ENCODE measurements at regions not wholly inside any gene's neighbourhood (a gene's known extent, or its start where the extent isn't known, plus 50 kb on each side); places are given as distances from the start of the nearest gene placed in this dataset.

DNA sequence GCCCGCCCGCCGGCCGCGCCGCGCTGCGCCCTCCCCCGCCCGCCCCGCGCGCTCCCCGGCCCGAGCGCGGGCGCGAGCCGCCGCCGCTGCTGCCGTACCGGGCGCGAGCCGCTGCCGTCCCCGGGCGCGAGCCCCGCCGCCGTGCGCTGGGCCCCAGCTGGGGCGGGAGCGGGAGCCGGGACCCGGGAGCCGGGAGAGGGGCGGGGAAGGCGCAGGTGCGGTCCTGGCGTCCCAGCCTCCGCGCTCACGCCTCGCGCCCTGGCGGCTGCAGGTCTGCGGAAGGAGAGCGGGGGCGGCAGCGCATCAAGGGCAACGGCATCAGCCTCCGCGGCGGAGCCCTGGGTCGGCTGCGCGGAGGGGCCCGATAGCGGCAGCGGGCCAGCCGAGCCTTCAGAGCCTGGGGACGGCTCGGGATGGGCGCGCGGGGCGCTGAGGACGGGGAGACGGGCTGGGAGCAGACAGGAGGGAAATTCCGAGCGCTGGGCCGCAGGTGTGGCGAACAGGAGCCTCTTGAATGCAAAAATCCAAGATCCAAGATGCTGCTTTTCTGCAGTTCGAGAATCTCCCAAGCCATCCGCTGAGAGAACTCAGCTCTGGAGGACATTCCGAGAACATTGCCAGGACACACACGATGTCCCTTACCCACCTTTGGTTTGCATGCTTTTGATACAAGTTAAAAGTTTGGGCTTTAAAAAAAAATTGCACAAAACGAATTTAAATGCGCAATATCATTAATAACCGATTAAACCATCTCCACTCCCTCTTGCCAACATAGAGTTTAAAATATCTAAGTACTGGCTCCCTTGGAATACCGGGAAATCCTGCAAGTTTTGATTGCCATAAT lies 251.1 kb downstream of the TJP1 start:
- TF ChIP-seq SNAI2 (CRISPR knock-in tag; IDR thresholded peaks at IDR 0.05) (no peak), ZNF565 (CRISPR knock-in tag; conservative IDR thresholded peaks at IDR 0.05; ENCODE audit: low read depth) (no peak), TCF4 (CRISPR knock-in tag; IDR thresholded peaks at IDR 0.05; ENCODE audit: borderline replicate concordance) (no peak), CSDC2 (CRISPR knock-in tag; IDR thresholded peaks at IDR 0.05) (no peak), PATZ1 (CRISPR knock-in tag; IDR thresholded peaks at IDR 0.05; ENCODE audit: borderline replicate concordance) (no peak), GLIS3 (CRISPR knock-in tag; IDR thresholded peaks at IDR 0.05) (no peak), ARNTL (CRISPR knock-in tag; IDR thresholded peaks at IDR 0.05; ENCODE audit: borderline replicate concordance, low read depth) (no peak), RARB (CRISPR knock-in tag; IDR thresholded peaks at IDR 0.05) (no peak), ZFP3 (CRISPR knock-in tag; IDR thresholded peaks at IDR 0.05) (no peak), ESRRG (CRISPR knock-in tag; IDR thresholded peaks at IDR 0.05) (no peak), ZC3H10 (CRISPR knock-in tag; IDR thresholded peaks at IDR 0.05) (no peak), ZNF70 (CRISPR knock-in tag; IDR thresholded peaks at IDR 0.05) (no peak), ZFP30 (CRISPR knock-in tag; IDR thresholded peaks at IDR 0.05) (no peak)
- TF ChIP-seq, protein P1, sequence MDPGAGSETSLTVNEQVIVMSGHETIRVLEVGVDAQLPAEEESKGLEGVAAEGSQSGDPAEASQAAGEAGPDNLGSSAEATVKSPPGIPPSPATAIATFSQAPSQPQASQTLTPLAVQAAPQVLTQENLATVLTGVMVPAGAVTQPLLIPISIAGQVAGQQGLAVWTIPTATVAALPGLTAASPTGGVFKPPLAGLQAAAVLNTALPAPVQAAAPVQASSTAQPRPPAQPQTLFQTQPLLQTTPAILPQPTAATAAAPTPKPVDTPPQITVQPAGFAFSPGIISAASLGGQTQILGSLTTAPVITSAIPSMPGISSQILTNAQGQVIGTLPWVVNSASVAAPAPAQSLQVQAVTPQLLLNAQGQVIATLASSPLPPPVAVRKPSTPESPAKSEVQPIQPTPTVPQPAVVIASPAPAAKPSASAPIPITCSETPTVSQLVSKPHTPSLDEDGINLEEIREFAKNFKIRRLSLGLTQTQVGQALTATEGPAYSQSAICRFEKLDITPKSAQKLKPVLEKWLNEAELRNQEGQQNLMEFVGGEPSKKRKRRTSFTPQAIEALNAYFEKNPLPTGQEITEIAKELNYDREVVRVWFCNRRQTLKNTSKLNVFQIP (CRISPR knock-in tag; IDR thresholded peaks at IDR 0.05; ENCODE audit: borderline replicate concordance, low read depth) = no peak

Measured in SK-N-SH treated with all-trans-retinoic acid at 6 μM for 48 hours (cell line).